Suppressor macrophage (primary cell): ENCODE measurements at regions not wholly inside any gene's neighbourhood (a gene's known extent, or its start where the extent isn't known, plus 50 kb on each side); places are given as distances from the start of the nearest gene placed in this dataset.
"Not testable (repeated sequence)": the region's sequence is repeated elsewhere in the genome, so short reads cannot be mapped to it uniquely, and the experiment has no call there.

ENCODE experiments used
- DNase-seq, 4 experiments: peaks; one replicate each; pipeline ENCODE4 v3.0.0-alpha.2; 2020 to 2022

- DNase-seq, result peak in 2 of 4 experiments; percentile 23 to 26
Measured at GRCh38 chr9:129545876-129546275, 75.0 kb downstream of the C9orf50 start.

- no peak for DNase-seq
Measured at GRCh38 chr9:129544761-129545160, 76.1 kb downstream of the C9orf50 start.

- DNase-seq, result peak in 3 of 4 experiments; percentile 44 to 60 (median 49)
Measured at GRCh38 chr9:129542741-129543140, 78.2 kb downstream of the C9orf50 start.

- DNase-seq, result no peak
Measured at GRCh38 chr9:129541270-129541669, 79.6 kb downstream of the C9orf50 start.

- no peak for DNase-seq
Measured at GRCh38 chr9:129539446-129539845, 81.5 kb downstream of the C9orf50 start.

GRCh38 chr9:129531860-129532402 lies 89.0 kb downstream of the C9orf50 start:
- not testable (repeated sequence) for DNase-seq

- DNase-seq, result not testable (repeated sequence)
Measured at GRCh38 chr9:129527955-129528354, 92.9 kb downstream of the C9orf50 start.

- DNase-seq, result no peak
Measured at GRCh38 chr9:129525656-129526196, 95.2 kb downstream of the C9orf50 start.

- DNase-seq, result peak in 1 of 4 experiments; percentile 24
Measured at GRCh38 chr9:129524582-129525270, 96.2 kb downstream of the C9orf50 start.

- DNase-seq, result peak in 3 of 4 experiments; percentile 40 to 64 (median 56)
Measured at GRCh38 chr9:129523943-129524581, 96.8 kb downstream of the C9orf50 start.

GRCh38 chr9:129522351-129522750 lies 98.5 kb downstream of the C9orf50 start:
- no peak for DNase-seq

- no peak for DNase-seq
Measured at GRCh38 chr9:129520082-129520481, 100.8 kb downstream of the C9orf50 start.

- no peak for DNase-seq
Measured at GRCh38 chr9:129518074-129518473, 102.8 kb downstream of the C9orf50 start.

GRCh38 chr9:129517006-129517405 lies 103.9 kb downstream of the C9orf50 start:
- DNase-seq, result no peak

- DNase-seq, result no peak
Measured at GRCh38 chr9:129514891-129515290, 106.0 kb downstream of the C9orf50 start.

GRCh38 chr9:129514497-129514867 lies 106.4 kb downstream of the C9orf50 start:
- no peak for DNase-seq

GRCh38 chr9:129513856-129514496 lies 106.9 kb downstream of the C9orf50 start:
- DNase-seq, result no peak

GRCh38 chr9:129513282-129513681 lies 107.6 kb downstream of the C9orf50 start:
- DNase-seq, result no peak

- DNase-seq, result no peak
Measured at GRCh38 chr9:129511285-129511900, 109.5 kb downstream of the C9orf50 start.

GRCh38 chr9:129509533-129509928 lies 111.4 kb downstream of the C9orf50 start:
- no peak for DNase-seq

- no peak for DNase-seq
Measured at GRCh38 chr9:129507805-129508204, 113.1 kb downstream of the C9orf50 start.

GRCh38 chr9:129506892-129507291 lies 114.0 kb downstream of the C9orf50 start:
- DNase-seq, result no peak

GRCh38 chr9:129506041-129506440 lies 114.9 kb downstream of the C9orf50 start:
- DNase-seq, result no peak
